ENCODE measurements at regions not wholly inside any gene's neighbourhood (a gene's known extent, or its start where the extent isn't known, plus 50 kb on each side); places are given as distances from the start of the nearest gene placed in this dataset.

- no peak overlapping the region for H3K27ac ChIP-seq (ENCODE audit: low read depth, low read length)
- H3K9me3 ChIP-seq (ENCODE audit: control insufficient read depth in 5 of 5, low read length in 5 of 5): peaks cover 0 to 24% (median 11%) of the 10 kb centered on the region in 5 donors
- no peaks in the 10 kb centered on the region for H3K27me3 ChIP-seq (ENCODE audit: control insufficient read depth in 5 of 5, insufficient read depth in 4 of 5, low read length in 5 of 5)
- H3K9ac ChIP-seq (ENCODE audit: low read length in 5 of 5): no peak overlapping the region
- no peaks in the 10 kb centered on the region for H3K4me1 ChIP-seq (ENCODE audit: control insufficient read depth in 5 of 5, insufficient read depth in 5 of 5, low read length in 5 of 5)
- no peak overlapping the region for H3K4me3 ChIP-seq (ENCODE audit: low read depth in 1 of 5, low read length in 5 of 5)
- H3K36me3 ChIP-seq (ENCODE audit: control insufficient read depth in 5 of 5, insufficient read depth in 5 of 5, low read length in 5 of 5): no peaks in the 10 kb centered on the region
Observed at GRCh38 chr1:80258659-80259058, 1252.1 kb upstream of the ADGRL4 start.

GRCh38 chr1:80251591-80251990 lies 1245.1 kb upstream of the ADGRL4 start:
- H3K4me1 ChIP-seq (ENCODE audit: control insufficient read depth in 5 of 5, insufficient read depth in 5 of 5, low read length in 5 of 5): no peaks in the 10 kb centered on the region
- peaks cover 0 to 3% (median 0%) of the 10 kb centered on the region in 5 donors for H3K9me3 ChIP-seq (ENCODE audit: control insufficient read depth in 5 of 5, low read length in 5 of 5)
- H3K27ac ChIP-seq (ENCODE audit: low read depth, low read length): no peak overlapping the region
- no peaks in the 10 kb centered on the region for H3K27me3 ChIP-seq (ENCODE audit: control insufficient read depth in 5 of 5, insufficient read depth in 4 of 5, low read length in 5 of 5)
- no peak overlapping the region for H3K4me3 ChIP-seq (ENCODE audit: low read depth in 1 of 5, low read length in 5 of 5)
- no peaks in the 10 kb centered on the region for H3K36me3 ChIP-seq (ENCODE audit: control insufficient read depth in 5 of 5, insufficient read depth in 5 of 5, low read length in 5 of 5)
- no peak overlapping the region for H3K9ac ChIP-seq (ENCODE audit: low read length in 5 of 5)

- H3K4me3 ChIP-seq (ENCODE audit: low read depth in 1 of 5, low read length in 5 of 5): no peak overlapping the region
- H3K27me3 ChIP-seq (ENCODE audit: control insufficient read depth in 5 of 5, insufficient read depth in 4 of 5, low read length in 5 of 5): no peaks in the 10 kb centered on the region
- no peaks in the 10 kb centered on the region for H3K36me3 ChIP-seq (ENCODE audit: control insufficient read depth in 5 of 5, insufficient read depth in 5 of 5, low read length in 5 of 5)
- no peaks in the 10 kb centered on the region for H3K4me1 ChIP-seq (ENCODE audit: control insufficient read depth in 5 of 5, insufficient read depth in 5 of 5, low read length in 5 of 5)
- no peak overlapping the region for H3K9ac ChIP-seq (ENCODE audit: low read length in 5 of 5)
- peaks cover 0 to 3% (median 0%) of the 10 kb centered on the region in 5 donors for H3K9me3 ChIP-seq (ENCODE audit: control insufficient read depth in 5 of 5, low read length in 5 of 5)
- no peak overlapping the region for H3K27ac ChIP-seq (ENCODE audit: low read depth, low read length)
Observed at GRCh38 chr1:80251171-80251570, 1244.6 kb upstream of the ADGRL4 start.

GRCh38 chr1:80250573-80251168 lies 1244.1 kb upstream of the ADGRL4 start:
- no peaks in the 10 kb centered on the region for H3K4me1 ChIP-seq (ENCODE audit: control insufficient read depth in 5 of 5, insufficient read depth in 5 of 5, low read length in 5 of 5)
- H3K27me3 ChIP-seq (ENCODE audit: control insufficient read depth in 5 of 5, insufficient read depth in 4 of 5, low read length in 5 of 5): no peaks in the 10 kb centered on the region
- H3K9me3 ChIP-seq (ENCODE audit: control insufficient read depth in 5 of 5, low read length in 5 of 5): peaks cover 0 to 3% (median 0%) of the 10 kb centered on the region in 5 donors
- no peak overlapping the region for H3K27ac ChIP-seq (ENCODE audit: low read depth, low read length)
- H3K36me3 ChIP-seq (ENCODE audit: control insufficient read depth in 5 of 5, insufficient read depth in 5 of 5, low read length in 5 of 5): no peaks in the 10 kb centered on the region
- no peak overlapping the region for H3K4me3 ChIP-seq (ENCODE audit: low read depth in 1 of 5, low read length in 5 of 5)
- no peak overlapping the region for H3K9ac ChIP-seq (ENCODE audit: low read length in 5 of 5)

- Histone ChIP-seq H3K27me3 (ENCODE audit: control insufficient read depth in 5 of 5, insufficient read depth in 4 of 5, low read length in 5 of 5) (no peaks in the 10 kb centered on the region), H3K4me1 (ENCODE audit: control insufficient read depth in 5 of 5, insufficient read depth in 5 of 5, low read length in 5 of 5) (no peaks in the 10 kb centered on the region), H3K27ac (ENCODE audit: low read depth, low read length) (no peak overlapping the region), H3K36me3 (ENCODE audit: control insufficient read depth in 5 of 5, insufficient read depth in 5 of 5, low read length in 5 of 5) (no peaks in the 10 kb centered on the region), H3K4me3 (ENCODE audit: low read depth in 1 of 5, low read length in 5 of 5) (no peak overlapping the region), H3K9me3 (ENCODE audit: control insufficient read depth in 5 of 5, low read length in 5 of 5) (peaks cover 0 to 3% (median 0%) of the 10 kb centered on the region in 5 donors), H3K9ac (ENCODE audit: low read length in 5 of 5) (no peak overlapping the region)
Observed at GRCh38 chr1:80249699-80250098, 1243.2 kb upstream of the ADGRL4 start.

GRCh38 chr1:80248886-80249285 lies 1242.4 kb upstream of the ADGRL4 start:
- no peak overlapping the region for H3K27ac ChIP-seq (ENCODE audit: low read depth, low read length)
- H3K9me3 ChIP-seq (ENCODE audit: control insufficient read depth in 5 of 5, low read length in 5 of 5): peaks cover 0 to 3% (median 0%) of the 10 kb centered on the region in 5 donors
- no peaks in the 10 kb centered on the region for H3K36me3 ChIP-seq (ENCODE audit: control insufficient read depth in 5 of 5, insufficient read depth in 5 of 5, low read length in 5 of 5)
- H3K4me1 ChIP-seq (ENCODE audit: control insufficient read depth in 5 of 5, insufficient read depth in 5 of 5, low read length in 5 of 5): no peaks in the 10 kb centered on the region
- H3K4me3 ChIP-seq (ENCODE audit: low read depth in 1 of 5, low read length in 5 of 5): no peak overlapping the region
- no peaks in the 10 kb centered on the region for H3K27me3 ChIP-seq (ENCODE audit: control insufficient read depth in 5 of 5, insufficient read depth in 4 of 5, low read length in 5 of 5)
- H3K9ac ChIP-seq (ENCODE audit: low read length in 5 of 5): no peak overlapping the region

- peaks cover 0 to 3% (median 0%) of the 10 kb centered on the region in 5 donors for H3K9me3 ChIP-seq (ENCODE audit: control insufficient read depth in 5 of 5, low read length in 5 of 5)
- H3K27me3 ChIP-seq (ENCODE audit: control insufficient read depth in 5 of 5, insufficient read depth in 4 of 5, low read length in 5 of 5): no peaks in the 10 kb centered on the region
- H3K27ac ChIP-seq (ENCODE audit: low read depth, low read length): no peak overlapping the region
- no peak overlapping the region for H3K4me3 ChIP-seq (ENCODE audit: low read depth in 1 of 5, low read length in 5 of 5)
- no peaks in the 10 kb centered on the region for H3K4me1 ChIP-seq (ENCODE audit: control insufficient read depth in 5 of 5, insufficient read depth in 5 of 5, low read length in 5 of 5)
- no peaks in the 10 kb centered on the region for H3K36me3 ChIP-seq (ENCODE audit: control insufficient read depth in 5 of 5, insufficient read depth in 5 of 5, low read length in 5 of 5)
- H3K9ac ChIP-seq (ENCODE audit: low read length in 5 of 5): no peak overlapping the region
Observed at GRCh38 chr1:80245813-80246212, 1239.3 kb upstream of the ADGRL4 start.

GRCh38 chr1:80244372-80244771 lies 1237.8 kb upstream of the ADGRL4 start:
- H3K4me3 ChIP-seq (ENCODE audit: low read depth in 1 of 5, low read length in 5 of 5): no peak overlapping the region
- H3K4me1 ChIP-seq (ENCODE audit: control insufficient read depth in 5 of 5, insufficient read depth in 5 of 5, low read length in 5 of 5): no peaks in the 10 kb centered on the region
- H3K27me3 ChIP-seq (ENCODE audit: control insufficient read depth in 5 of 5, insufficient read depth in 4 of 5, low read length in 5 of 5): no peaks in the 10 kb centered on the region
- no peak overlapping the region for H3K9ac ChIP-seq (ENCODE audit: low read length in 5 of 5)
- H3K9me3 ChIP-seq (ENCODE audit: control insufficient read depth in 5 of 5, low read length in 5 of 5): peaks cover 0 to 2% (median 0%) of the 10 kb centered on the region in 5 donors
- H3K36me3 ChIP-seq (ENCODE audit: control insufficient read depth in 5 of 5, insufficient read depth in 5 of 5, low read length in 5 of 5): no peaks in the 10 kb centered on the region
- no peak overlapping the region for H3K27ac ChIP-seq (ENCODE audit: low read depth, low read length)

- no peak overlapping the region for H3K4me3 ChIP-seq (ENCODE audit: low read depth in 1 of 5, low read length in 5 of 5)
- H3K9me3 ChIP-seq (ENCODE audit: control insufficient read depth in 5 of 5, low read length in 5 of 5): no peaks in the 10 kb centered on the region
- H3K27ac ChIP-seq (ENCODE audit: low read depth, low read length): no peak overlapping the region
- H3K9ac ChIP-seq (ENCODE audit: low read length in 5 of 5): no peak overlapping the region
- H3K4me1 ChIP-seq (ENCODE audit: control insufficient read depth in 5 of 5, insufficient read depth in 5 of 5, low read length in 5 of 5): no peaks in the 10 kb centered on the region
- H3K36me3 ChIP-seq (ENCODE audit: control insufficient read depth in 5 of 5, insufficient read depth in 5 of 5, low read length in 5 of 5): no peaks in the 10 kb centered on the region
- no peaks in the 10 kb centered on the region for H3K27me3 ChIP-seq (ENCODE audit: control insufficient read depth in 5 of 5, insufficient read depth in 4 of 5, low read length in 5 of 5)
Observed at GRCh38 chr1:80241566-80241965, 1235.0 kb upstream of the ADGRL4 start.

- Histone ChIP-seq H3K36me3 (ENCODE audit: control insufficient read depth in 5 of 5, insufficient read depth in 5 of 5, low read length in 5 of 5) (no peaks in the 10 kb centered on the region), H3K9me3 (ENCODE audit: control insufficient read depth in 5 of 5, low read length in 5 of 5) (no peaks in the 10 kb centered on the region), H3K27me3 (ENCODE audit: control insufficient read depth in 5 of 5, insufficient read depth in 4 of 5, low read length in 5 of 5) (no peaks in the 10 kb centered on the region), H3K27ac (ENCODE audit: low read depth, low read length) (no peak overlapping the region), H3K9ac (ENCODE audit: low read length in 5 of 5) (no peak overlapping the region), H3K4me1 (ENCODE audit: control insufficient read depth in 5 of 5, insufficient read depth in 5 of 5, low read length in 5 of 5) (no peaks in the 10 kb centered on the region), H3K4me3 (ENCODE audit: low read depth in 1 of 5, low read length in 5 of 5) (no peak overlapping the region)
Observed at GRCh38 chr1:80225510-80225909, 1219.0 kb upstream of the ADGRL4 start.
